H1 (cell line): ENCODE measurements at regions not wholly inside any gene's neighbourhood (a gene's known extent, or its start where the extent isn't known, plus 50 kb on each side); places are given as distances from the start of the nearest gene placed in this dataset.

Source experiments
- CREB1 ChIP-seq: IDR thresholded peaks from 2 replicates; pipeline ENCODE4 v1.6.1; 2012; ENCODE audit warnings: inconsistent platforms
- FOSL1 ChIP-seq: IDR thresholded peaks from 2 replicates; pipeline ENCODE4 v1.6.1; 2011; ENCODE audit warnings: mild to moderate bottlenecking, low read depth, low read length, moderate library complexity; ENCODE audit not compliant: insufficient read depth
- NRF1 ChIP-seq: IDR thresholded peaks from 2 replicates; pipeline ENCODE4 v1.6.1; 2011; ENCODE audit warnings: mild to moderate bottlenecking, low read depth, low read length, improper control_type of control experiment
- SP2 ChIP-seq: IDR thresholded peaks from 2 replicates; pipeline ENCODE4 v1.6.1; 2012; ENCODE audit warnings: mild to moderate bottlenecking, low read length, inconsistent platforms
- TAF1 ChIP-seq: IDR thresholded peaks from 2 replicates; pipeline ENCODE4 v1.6.1; 2011; ENCODE audit warnings: mild to moderate bottlenecking, low read depth, low read length

- TF ChIP-seq FOSL1, result no peak
- TF ChIP-seq SP2, result no peak
- TF ChIP-seq CREB1, result no peak
- TF ChIP-seq TAF1, result no peak
- TF ChIP-seq NRF1, result no peak
Measured at GRCh38 chr3:63751459-63751858, 67.6 kb upstream of the C3orf49 start (continued).
